ENCODE measurements at regions not wholly inside any gene's neighbourhood (a gene's known extent, or its start where the extent isn't known, plus 50 kb on each side); places are given as distances from the start of the nearest gene placed in this dataset.

- TF ChIP-seq, protein P1, sequence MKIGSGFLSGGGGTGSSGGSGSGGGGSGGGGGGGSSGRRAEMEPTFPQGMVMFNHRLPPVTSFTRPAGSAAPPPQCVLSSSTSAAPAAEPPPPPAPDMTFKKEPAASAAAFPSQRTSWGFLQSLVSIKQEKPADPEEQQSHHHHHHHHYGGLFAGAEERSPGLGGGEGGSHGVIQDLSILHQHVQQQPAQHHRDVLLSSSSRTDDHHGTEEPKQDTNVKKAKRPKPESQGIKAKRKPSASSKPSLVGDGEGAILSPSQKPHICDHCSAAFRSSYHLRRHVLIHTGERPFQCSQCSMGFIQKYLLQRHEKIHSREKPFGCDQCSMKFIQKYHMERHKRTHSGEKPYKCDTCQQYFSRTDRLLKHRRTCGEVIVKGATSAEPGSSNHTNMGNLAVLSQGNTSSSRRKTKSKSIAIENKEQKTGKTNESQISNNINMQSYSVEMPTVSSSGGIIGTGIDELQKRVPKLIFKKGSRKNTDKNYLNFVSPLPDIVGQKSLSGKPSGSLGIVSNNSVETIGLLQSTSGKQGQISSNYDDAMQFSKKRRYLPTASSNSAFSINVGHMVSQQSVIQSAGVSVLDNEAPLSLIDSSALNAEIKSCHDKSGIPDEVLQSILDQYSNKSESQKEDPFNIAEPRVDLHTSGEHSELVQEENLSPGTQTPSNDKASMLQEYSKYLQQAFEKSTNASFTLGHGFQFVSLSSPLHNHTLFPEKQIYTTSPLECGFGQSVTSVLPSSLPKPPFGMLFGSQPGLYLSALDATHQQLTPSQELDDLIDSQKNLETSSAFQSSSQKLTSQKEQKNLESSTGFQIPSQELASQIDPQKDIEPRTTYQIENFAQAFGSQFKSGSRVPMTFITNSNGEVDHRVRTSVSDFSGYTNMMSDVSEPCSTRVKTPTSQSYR (CRISPR knock-in tag; IDR thresholded peaks at IDR 0.05) = no peak
- TF ChIP-seq CBFB (CRISPR knock-in tag; IDR thresholded peaks at IDR 0.05; ENCODE audit: low read depth) = no peak
- TF ChIP-seq, protein P2, sequence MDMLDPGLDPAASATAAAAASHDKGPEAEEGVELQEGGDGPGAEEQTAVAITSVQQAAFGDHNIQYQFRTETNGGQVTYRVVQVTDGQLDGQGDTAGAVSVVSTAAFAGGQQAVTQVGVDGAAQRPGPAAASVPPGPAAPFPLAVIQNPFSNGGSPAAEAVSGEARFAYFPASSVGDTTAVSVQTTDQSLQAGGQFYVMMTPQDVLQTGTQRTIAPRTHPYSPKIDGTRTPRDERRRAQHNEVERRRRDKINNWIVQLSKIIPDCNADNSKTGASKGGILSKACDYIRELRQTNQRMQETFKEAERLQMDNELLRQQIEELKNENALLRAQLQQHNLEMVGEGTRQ (CRISPR knock-in tag; IDR thresholded peaks at IDR 0.05) = no peak
- TF ChIP-seq, protein P3, sequence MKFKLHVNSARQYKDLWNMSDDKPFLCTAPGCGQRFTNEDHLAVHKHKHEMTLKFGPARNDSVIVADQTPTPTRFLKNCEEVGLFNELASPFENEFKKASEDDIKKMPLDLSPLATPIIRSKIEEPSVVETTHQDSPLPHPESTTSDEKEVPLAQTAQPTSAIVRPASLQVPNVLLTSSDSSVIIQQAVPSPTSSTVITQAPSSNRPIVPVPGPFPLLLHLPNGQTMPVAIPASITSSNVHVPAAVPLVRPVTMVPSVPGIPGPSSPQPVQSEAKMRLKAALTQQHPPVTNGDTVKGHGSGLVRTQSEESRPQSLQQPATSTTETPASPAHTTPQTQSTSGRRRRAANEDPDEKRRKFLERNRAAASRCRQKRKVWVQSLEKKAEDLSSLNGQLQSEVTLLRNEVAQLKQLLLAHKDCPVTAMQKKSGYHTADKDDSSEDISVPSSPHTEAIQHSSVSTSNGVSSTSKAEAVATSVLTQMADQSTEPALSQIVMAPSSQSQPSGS (CRISPR knock-in tag; IDR thresholded peaks at IDR 0.05; ENCODE audit: borderline replicate concordance, low read depth) = no peak
- TF ChIP-seq GRHL2 (CRISPR knock-in tag; IDR thresholded peaks at IDR 0.05; ENCODE audit: insufficient replicate concordance, severe bottlenecking) = no peak
Observed at GRCh38 chrX:98501426-98501825, 1617.7 kb downstream of the RPA4 start (continued).

GRCh38 chrX:98506907-98507306 lies 1623.2 kb downstream of the RPA4 start:
- Mint-ChIP-seq H3K27ac (no peak overlapping the region), H3K4me3 (no peak overlapping the region), H3K4me1 (peaks cover 5% of the 10 kb centered on the region), H3K36me3 (no peaks in the 10 kb centered on the region), H3K27me3 (ENCODE audit: low read depth) (no peaks in the 10 kb centered on the region), H3K9me3 (no peaks in the 10 kb centered on the region; the same call in 1 of the 2 replicates)
- POLR2A ChIA-PET = no interaction called here
- no peak for TF ChIP-seq GRHL2 (CRISPR knock-in tag; IDR thresholded peaks at IDR 0.05; ENCODE audit: insufficient replicate concordance, severe bottlenecking)
- no peak for TF ChIP-seq ZNF121 (CRISPR knock-in tag; IDR thresholded peaks at IDR 0.05)
- no peak for TF ChIP-seq FOXJ3 (CRISPR knock-in tag; IDR thresholded peaks at IDR 0.05; ENCODE audit: borderline replicate concordance)
- TF ChIP-seq, protein P4, sequence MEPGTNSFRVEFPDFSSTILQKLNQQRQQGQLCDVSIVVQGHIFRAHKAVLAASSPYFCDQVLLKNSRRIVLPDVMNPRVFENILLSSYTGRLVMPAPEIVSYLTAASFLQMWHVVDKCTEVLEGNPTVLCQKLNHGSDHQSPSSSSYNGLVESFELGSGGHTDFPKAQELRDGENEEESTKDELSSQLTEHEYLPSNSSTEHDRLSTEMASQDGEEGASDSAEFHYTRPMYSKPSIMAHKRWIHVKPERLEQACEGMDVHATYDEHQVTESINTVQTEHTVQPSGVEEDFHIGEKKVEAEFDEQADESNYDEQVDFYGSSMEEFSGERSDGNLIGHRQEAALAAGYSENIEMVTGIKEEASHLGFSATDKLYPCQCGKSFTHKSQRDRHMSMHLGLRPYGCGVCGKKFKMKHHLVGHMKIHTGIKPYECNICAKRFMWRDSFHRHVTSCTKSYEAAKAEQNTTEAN (CRISPR knock-in tag; IDR thresholded peaks at IDR 0.05) = no peak
- TF ChIP-seq PRRX2 (CRISPR knock-in tag; IDR thresholded peaks at IDR 0.05) = no peak
- no peak for TF ChIP-seq NR1H2 (CRISPR knock-in tag; IDR thresholded peaks at IDR 0.05)
- no peak for TF ChIP-seq SOX15 (CRISPR knock-in tag; IDR thresholded peaks at IDR 0.05)
- TF ChIP-seq, protein P5, sequence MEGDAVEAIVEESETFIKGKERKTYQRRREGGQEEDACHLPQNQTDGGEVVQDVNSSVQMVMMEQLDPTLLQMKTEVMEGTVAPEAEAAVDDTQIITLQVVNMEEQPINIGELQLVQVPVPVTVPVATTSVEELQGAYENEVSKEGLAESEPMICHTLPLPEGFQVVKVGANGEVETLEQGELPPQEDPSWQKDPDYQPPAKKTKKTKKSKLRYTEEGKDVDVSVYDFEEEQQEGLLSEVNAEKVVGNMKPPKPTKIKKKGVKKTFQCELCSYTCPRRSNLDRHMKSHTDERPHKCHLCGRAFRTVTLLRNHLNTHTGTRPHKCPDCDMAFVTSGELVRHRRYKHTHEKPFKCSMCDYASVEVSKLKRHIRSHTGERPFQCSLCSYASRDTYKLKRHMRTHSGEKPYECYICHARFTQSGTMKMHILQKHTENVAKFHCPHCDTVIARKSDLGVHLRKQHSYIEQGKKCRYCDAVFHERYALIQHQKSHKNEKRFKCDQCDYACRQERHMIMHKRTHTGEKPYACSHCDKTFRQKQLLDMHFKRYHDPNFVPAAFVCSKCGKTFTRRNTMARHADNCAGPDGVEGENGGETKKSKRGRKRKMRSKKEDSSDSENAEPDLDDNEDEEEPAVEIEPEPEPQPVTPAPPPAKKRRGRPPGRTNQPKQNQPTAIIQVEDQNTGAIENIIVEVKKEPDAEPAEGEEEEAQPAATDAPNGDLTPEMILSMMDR (IDR thresholded peaks at IDR 0.05) = no peak
- TF ChIP-seq, protein P6, sequence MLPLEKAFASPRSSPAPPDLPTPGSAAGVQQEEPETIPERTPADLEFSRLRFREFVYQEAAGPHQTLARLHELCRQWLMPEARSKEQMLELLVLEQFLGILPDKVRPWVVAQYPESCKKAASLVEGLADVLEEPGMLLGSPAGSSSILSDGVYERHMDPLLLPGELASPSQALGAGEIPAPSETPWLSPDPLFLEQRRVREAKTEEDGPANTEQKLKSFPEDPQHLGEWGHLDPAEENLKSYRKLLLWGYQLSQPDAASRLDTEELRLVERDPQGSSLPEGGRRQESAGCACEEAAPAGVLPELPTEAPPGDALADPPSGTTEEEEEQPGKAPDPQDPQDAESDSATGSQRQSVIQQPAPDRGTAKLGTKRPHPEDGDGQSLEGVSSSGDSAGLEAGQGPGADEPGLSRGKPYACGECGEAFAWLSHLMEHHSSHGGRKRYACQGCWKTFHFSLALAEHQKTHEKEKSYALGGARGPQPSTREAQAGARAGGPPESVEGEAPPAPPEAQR (CRISPR knock-in tag; IDR thresholded peaks at IDR 0.05) = no peak
- TF ChIP-seq SP1 (CRISPR knock-in tag; conservative IDR thresholded peaks at IDR 0.05) = no peak
- TF ChIP-seq JAZF1 (CRISPR knock-in tag; IDR thresholded peaks at IDR 0.05) = no peak
- TF ChIP-seq, protein P7, sequence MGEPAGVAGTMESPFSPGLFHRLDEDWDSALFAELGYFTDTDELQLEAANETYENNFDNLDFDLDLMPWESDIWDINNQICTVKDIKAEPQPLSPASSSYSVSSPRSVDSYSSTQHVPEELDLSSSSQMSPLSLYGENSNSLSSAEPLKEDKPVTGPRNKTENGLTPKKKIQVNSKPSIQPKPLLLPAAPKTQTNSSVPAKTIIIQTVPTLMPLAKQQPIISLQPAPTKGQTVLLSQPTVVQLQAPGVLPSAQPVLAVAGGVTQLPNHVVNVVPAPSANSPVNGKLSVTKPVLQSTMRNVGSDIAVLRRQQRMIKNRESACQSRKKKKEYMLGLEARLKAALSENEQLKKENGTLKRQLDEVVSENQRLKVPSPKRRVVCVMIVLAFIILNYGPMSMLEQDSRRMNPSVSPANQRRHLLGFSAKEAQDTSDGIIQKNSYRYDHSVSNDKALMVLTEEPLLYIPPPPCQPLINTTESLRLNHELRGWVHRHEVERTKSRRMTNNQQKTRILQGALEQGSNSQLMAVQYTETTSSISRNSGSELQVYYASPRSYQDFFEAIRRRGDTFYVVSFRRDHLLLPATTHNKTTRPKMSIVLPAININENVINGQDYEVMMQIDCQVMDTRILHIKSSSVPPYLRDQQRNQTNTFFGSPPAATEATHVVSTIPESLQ (CRISPR knock-in tag; IDR thresholded peaks at IDR 0.05) = no peak
- TF ChIP-seq ATF1 (CRISPR knock-in tag; IDR thresholded peaks at IDR 0.05) = no peak
- TF ChIP-seq ZNF671 (CRISPR knock-in tag; IDR thresholded peaks at IDR 0.05) = no peak
- TF ChIP-seq ZNF416 (CRISPR knock-in tag; IDR thresholded peaks at IDR 0.05) = no peak
- TF ChIP-seq ZBTB21 (CRISPR knock-in tag; IDR thresholded peaks at IDR 0.05; ENCODE audit: borderline replicate concordance) = no peak
- no peak for TF ChIP-seq RORB (CRISPR knock-in tag; IDR thresholded peaks at IDR 0.05)
- TF ChIP-seq ZNF263 (CRISPR knock-in tag; IDR thresholded peaks at IDR 0.05; ENCODE audit: low read depth) = no peak
- ATAC-seq (no peak), DNase-seq (ENCODE audit: low spot score) (no peak)
- CTCF ChIA-PET = no interaction called here
